ENCODE measurements at regions not wholly inside any gene's neighbourhood (a gene's known extent, or its start where the extent isn't known, plus 50 kb on each side); places are given as distances from the start of the nearest gene placed in this dataset.

DNA sequence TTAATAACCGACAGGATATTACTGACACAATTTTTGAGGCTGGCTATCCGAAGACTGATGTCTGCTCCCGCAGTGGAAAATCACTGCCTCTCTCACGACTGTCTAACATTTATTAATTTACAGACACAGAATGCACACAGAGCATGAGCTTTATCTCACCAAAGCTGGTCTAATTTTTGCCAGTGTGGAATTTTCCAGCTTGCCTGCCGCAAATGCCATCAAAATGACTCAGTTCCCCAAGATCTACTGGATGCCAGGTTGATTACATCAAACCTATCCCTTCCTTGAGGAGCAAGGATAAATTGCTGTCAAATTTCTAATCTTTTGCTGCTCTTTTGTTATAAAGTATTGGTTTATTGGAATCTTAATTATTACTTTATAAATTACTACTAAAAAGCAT lies 1775.1 kb upstream of the PCDH20 start:
- no peak for DNase-seq (ENCODE audit: low read depth)

DNA sequence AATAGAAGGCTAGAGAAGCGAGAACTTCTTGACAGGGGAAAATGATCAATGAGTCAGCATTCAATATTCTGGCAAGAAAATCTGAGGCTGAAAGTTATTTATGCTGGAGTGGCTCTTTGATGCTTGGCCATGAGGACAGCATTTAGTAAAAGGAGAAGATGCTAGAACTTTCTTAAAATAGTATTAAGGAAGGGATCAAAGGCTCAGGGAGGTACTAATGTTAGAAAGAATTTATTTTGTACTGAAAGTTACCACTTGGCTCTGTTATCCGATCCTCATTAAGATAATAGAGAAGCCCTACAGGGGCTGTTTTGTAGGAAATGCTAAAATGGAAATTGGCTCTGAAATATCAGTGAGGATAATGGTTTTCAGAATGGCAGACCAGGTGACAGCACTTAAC lies 1774.6 kb upstream of the PCDH20 start:
- no peak for DNase-seq (ENCODE audit: low read depth)

DNA sequence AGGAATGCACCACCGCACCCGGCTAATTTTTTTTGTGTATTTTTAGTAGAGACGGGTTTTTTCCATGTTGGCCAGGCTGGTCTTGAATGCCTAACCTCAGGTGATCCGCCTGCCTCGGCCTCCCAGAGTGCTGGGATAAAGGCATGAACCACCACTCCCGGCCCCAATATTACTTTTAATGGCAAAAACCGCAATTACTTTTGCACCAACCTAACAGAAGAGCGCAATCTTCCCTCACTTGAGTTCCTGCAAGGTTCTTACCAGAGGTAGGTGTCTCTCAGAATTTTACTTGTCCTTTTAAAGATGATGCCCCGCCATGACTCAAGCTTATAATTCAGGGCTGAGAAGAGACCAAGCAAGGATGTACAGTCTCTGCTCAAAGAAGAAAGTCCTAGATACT lies 1774.1 kb upstream of the PCDH20 start:
- no peak for DNase-seq (ENCODE audit: low read depth)

DNA sequence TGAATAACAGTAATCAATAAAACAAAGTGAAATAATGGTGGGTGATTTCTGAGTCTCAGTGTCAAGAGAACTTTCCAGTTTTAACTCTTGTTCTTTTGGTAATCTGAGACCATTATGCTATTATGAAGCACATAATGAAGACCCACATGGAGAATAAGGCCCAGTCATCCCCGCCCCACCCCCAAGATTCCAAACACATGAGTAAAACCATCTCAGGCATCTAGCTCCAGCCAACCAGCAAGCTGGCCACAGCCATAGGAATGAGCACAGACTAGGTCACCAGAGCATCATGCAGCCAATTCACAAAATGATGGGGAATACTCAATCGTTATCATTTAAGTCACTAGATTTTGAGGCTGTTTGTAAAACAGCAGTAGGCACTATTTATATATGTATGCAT lies 1769.0 kb upstream of the PCDH20 start:
- peak; percentile 1 for DNase-seq (ENCODE audit: low read depth)

DNA sequence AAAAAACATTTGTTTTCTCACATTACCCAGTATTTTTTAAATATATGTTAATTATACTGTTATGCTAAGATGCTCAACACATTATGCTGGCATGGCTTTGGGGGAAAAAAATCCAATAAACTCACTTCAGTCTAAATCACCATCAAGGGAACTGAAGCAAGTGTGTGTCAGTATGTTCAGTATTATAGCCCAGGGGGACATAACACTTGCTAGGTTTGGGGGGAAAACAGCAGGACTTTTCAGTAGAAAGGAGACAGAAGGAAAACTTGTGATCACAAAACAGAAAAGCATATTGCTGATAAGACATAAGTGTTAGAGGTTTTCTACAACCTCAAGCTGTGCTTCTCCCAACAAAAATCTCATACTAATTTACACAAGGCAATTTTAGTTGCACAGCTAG lies 1759.9 kb upstream of the PCDH20 start:
- DNase-seq (ENCODE audit: low read depth) = no peak

DNA sequence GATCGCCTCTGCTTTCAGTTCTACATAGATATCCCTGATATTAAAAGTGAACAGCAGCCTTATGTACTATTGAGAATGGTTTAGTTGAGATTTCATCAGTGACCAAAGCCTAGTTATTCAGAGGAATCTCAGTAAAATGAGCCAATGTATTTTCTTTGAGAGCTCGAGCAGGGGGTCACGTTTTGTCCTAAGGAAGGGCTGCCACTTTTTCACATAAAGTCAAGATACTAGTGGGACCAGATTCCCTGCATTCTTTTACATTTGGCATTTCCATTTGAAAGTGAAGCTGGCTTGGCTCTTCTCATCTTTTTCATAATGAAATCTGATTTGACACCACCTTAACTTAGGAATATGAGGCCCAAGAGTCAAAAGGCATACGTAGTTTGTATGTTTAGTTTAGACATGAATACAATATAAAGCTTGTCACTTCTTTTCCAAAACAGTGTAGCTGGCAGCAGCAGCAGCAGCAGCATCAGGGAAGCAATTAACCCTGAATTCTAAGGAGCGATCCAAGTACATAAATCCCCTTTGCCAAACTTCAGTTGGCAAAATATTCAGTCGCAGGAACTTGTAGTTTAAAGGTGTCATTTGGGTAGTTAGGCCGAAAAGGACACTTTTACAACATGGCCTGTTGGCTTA lies 1752.2 kb upstream of the PCDH20 start:
- no peak for DNase-seq (ENCODE audit: low read depth)

DNA sequence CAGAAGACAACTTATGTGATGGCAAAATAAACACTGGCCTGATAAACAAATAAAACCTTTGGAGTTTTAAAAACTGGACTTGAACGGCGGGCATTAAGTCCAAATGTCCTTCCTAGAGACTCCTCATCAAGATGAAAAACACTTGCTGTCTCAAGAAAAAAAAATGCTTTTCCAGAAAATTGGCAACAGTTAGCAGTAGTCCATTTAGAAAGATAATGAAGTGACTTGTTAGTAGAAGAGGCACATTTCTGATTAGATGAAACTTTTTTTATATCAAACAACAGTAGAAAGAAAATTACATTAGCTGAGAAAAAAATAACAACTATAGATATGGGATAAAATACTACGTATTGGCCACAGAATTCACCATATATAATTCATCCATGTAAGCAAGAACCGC lies 1750.7 kb upstream of the PCDH20 start:
- DNase-seq (ENCODE audit: low read depth) = no peak

DNA sequence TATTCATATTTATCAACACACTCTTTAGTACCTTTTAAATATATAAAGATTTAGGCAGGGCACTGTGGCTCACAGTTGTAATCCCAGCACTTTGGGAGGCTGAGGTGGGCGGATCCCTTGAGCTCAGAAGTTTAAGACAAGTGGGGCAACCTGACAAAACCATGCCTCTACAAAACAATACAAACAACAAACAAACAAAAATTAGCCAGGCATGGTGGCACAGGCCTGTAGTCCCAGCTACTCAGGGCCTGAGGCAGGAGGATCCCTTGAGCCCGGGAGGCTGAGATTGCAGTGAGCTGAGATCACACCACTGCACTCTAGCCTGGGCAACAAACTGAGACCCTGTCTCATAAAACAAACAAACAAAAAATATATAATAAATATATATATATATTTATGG lies 1748.3 kb upstream of the PCDH20 start:
- no peak for DNase-seq (ENCODE audit: low read depth)

DNA sequence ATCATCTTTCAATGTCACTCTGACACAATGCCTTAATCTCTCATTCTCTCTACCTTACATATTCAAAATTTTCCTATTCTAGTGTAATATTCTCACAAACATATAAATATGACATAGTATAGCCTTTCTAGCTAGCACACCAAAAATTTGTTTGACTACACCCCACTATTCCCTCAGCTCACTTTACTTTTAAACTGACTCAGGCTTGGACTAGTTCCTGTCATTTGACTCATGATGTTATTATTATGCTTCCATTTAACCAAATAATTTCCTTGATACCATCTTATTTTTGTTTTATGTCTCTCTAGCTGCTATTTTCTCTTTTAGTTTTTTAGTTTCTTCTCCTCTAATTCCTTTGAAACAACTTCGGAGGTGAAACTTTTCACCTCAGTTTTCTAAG lies 1745.6 kb upstream of the PCDH20 start:
- no peak for DNase-seq (ENCODE audit: low read depth)

DNA sequence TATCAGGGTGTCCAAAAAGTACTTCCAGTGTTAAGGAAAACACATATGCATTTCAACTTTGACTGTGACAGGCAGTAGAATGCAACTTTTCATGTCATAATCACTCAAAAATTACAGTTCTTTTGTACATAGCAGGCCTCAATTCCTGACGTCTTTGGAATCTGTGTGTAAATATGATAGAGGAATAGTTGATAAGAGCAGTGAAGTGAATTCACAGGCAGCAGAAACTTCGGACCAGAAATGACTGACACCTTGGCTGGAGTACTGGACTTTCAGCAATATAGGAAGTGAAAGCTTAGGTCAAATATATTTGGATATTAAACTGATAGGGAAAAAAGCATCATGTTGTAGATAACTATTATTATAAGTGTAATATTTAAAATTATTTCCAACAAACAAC lies 1741.2 kb upstream of the PCDH20 start:
- no peak for DNase-seq (ENCODE audit: low read depth)

DNA sequence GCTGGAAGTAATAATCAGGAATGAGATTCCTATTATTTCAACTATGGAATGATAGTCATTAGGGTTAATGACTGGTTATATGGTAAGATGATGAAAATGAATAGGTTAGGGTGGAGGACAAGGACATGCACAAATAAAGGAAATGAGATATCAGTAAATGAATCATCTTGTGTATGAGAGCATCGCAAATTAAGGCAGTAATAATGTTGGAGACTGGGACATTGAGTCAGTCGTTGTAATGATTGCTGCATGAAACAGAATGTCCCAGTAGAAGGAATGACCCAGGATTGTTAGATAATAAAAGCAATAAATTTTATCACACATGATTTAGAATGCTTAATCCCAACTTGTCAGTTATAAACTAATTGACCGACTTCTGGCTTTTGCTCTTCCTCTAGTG lies 1733.7 kb upstream of the PCDH20 start:
- no peak for DNase-seq (ENCODE audit: low read depth)

DNA sequence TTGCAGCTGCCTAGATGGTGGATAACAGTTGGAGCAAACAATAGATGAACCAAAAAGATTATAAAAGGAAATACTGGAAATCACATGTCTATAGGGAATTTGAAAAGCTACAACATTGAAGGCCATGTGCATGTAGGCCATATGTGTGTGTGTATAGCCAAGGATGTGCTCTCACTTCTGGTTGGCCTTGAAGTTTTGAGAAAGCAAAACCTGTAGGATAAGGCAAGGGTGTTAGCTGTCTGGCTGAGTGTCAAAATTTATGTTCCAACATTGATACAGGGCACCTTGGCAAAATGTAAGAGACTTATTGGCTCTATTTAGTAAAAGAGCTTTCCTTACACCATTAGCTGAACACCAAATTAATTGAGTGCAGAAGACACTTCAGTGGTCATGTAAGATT lies 1723.6 kb upstream of the PCDH20 start:
- DNase-seq (ENCODE audit: low read depth) = no peak

DNA sequence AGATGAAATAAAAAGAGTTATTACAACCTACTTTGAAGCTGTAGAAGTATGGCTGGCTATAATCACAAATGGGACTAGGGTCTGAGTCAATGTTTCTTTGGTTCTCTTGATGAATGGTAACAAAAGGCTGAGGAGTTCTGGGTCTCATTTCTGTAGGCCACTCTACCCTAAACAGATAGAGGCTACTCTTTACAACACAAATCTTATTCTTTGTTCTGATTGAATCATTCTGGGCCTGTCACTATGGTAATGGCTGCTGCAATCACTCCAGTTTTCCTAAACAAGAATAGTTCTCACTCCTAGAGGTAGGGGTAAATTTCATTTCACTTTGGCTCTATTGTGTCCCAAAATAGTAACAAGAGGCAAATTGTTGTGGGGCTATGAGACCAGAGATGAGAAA lies 1714.3 kb upstream of the PCDH20 start:
- no peak for DNase-seq (ENCODE audit: low read depth)

DNA sequence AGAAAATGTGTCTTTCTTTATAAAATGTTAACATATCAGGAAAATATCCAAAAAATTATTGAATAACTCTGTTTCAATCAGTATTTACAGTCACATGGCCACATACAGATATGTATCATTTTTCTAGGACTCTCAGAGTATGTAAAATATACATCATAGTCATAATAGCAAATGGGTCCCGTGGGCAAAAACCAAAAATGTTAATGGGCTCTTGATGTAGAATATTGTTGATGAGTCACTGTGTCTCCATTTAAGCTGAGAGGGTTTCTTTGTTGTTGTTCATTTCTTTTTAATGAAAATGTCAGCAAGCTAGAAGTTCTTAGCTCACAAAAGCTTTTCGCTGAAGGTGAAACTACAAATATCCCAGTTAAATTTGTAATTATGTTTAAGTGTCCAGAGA lies 1713.1 kb upstream of the PCDH20 start:
- DNase-seq (ENCODE audit: low read depth) = no peak

DNA sequence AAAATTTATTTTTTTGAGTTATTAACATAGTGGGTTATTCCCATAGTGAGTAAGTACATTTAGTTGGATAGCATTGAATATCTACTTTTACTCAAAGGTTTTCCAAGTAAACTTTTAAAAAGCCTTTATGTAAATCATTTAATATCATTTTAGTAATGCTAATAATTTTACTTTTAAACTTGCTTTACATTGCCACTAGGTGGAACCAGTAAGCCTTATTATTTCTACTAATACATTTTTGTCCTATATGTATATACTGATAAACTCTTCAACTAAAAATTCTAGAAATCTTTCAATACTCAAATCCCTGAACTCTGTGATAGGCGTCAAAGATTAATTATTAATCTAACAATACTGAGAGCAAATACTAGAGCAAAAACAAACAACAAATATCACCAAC lies 1709.2 kb upstream of the PCDH20 start:
- DNase-seq (ENCODE audit: low read depth) = no peak

DNA sequence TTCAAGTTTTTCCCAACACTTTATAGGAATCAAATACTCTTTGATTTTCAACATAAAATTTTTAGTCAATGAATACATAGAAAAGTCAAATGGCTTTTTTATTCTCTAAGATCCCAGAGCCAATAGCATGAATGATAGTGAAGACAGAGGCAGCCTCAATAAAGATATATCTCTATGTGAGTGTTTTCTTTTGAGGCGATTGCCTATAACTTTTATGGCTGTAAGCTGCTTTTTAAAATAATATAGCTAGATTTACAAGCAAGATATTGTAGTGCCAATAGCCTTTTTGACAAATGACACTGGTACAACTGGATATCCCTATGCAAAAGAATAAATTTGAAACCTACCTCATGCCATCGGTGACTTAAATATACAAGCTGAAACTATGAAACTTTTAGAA lies 1705.2 kb upstream of the PCDH20 start:
- DNase-seq (ENCODE audit: low read depth) = no peak

DNA sequence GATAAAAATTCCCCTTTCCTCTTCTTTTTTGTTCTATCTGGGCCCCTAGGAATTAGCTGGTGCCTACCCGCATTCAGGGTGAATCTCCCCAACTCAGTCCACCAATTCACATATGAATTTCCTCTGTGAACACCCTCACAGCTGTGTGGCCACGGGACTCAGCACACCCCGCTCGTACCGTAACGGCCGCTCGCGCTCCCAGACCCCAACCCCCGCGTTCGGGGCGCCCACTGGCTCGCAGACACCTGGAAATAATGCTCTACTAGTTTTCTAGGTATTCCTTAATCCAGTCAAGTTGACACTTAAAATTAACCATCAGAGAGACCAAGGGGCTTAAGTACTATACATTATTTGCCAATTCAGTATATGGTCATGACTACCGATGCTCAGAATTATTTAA lies 1702.1 kb upstream of the PCDH20 start:
- DNase-seq (ENCODE audit: low read depth) = no peak

DNA sequence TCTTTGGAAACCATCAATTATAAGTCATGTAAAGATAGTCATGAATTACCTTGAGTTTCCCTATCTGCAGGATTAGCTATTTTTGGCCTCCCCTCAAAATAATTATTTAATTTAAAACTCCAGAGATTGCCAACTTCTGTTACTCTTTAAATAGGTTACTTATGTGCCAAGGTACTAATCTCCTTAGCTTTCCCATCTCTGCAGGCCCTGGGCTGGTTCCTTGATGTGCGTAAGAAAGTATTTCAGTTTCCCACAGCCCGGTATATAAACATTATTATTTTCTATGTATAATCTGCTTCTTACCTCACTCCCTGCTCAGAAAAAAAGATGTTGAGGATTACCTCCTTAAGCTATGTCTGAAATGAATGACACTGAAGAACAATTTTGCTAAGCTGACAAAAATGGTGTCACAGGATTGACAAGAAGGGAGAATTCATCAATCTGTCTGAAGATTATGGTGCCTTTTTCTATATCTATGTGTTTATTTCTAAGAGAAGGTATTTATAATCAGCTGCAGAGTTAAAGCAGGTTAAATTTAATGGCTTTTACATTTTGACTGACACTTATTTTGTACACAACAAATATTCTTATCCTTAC lies 1697.2 kb upstream of the PCDH20 start:
- no peak for DNase-seq (ENCODE audit: low read depth)

DNA sequence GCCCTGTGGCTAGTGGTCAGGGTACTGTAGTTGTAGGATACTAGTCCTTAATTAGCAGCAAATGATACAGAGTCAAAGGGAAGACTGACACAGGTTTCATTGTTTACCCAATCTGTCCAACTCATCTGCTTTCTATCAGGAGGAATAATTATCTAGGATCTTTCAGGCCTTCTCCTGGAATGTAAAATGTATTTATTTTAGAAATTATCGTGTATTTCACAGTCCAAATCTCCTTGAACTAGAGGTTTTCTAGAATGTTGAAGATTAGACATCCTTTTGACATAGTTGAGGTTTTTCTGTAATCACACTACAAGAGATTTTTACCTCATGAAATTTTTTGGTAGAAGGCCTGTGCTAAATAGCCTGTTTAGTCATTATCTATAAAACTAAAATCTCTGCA lies 1694.8 kb upstream of the PCDH20 start:
- DNase-seq (ENCODE audit: low read depth) = peak; percentile 2

DNA sequence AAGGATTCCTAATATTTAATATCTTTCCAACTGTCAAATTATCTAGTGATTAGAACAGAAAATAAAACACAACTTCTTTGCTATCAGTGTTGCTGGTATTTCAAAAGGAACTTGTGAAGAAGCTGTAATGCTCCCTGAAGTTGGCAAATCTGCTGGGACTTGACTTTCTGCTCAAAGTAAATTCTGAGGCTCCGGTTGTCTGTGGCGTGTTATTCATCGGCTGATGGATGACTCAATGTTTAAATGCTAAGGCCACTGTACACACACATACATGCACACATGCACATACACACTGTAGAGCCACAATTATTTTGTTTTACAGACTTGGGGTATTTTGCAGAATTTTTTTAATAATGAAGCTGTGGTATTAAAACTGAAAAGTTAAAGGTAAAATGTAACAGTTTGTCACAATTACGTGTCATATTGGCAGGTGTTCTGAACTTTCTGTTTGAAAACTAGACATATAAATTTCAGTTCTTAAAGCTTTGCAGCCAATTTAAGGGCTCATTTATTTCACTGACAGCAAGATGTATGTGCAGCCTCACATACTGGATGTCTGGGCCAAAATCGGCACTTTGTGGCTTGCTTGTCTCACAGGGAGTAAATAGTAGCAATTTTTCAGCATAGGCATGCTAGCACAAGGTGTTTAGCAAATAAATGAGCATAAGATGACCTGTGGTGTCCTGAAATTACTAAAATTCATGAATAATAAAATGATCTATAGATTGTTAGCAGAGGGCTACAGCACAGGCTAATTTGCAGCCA lies 1691.7 kb upstream of the PCDH20 start:
- no peak for DNase-seq (ENCODE audit: low read depth)

DNA sequence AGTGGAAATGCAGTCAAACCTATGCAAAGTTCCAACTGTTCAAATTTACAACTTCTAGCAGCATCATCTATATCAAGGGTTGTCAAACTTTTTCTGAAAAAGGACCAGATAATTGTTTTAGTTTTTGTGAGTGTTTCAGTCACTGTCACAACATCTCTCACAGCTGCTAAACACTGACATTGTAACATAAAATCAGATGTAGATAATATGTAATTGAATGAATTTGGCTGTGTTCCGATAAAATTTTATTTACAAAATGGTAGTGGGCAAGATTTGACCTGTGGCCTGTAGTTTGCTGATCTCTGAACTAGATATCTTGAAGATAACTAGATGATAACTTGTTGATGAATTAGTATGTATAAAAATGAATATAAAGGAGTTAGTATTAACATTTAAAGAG lies 1679.1 kb upstream of the PCDH20 start:
- no peak for DNase-seq (ENCODE audit: low read depth)

DNA sequence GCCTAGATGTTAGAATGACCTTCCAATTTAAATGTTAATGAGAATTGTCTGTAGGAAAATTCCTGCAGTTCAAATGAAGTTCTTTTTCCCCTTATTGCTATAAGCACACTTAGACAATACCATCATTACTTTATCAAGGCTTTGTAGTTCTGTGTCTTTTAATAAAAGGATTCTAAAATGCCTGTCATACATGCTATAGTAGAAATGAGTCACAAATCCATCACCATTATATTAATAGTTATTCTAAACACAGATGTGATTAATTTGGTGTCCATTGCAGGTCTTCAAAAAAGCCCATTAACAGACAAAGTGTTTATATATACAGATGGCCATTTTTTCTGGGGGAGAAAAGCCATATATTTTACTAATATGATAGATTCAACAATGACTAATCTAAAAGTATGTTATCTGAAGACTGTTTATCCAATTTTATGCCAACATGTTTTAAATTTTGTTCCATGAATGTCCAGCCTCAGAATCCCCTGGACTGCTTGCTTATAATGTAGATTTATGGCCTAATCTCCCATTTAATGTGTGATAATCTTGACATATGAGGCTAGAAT lies 1678.3 kb upstream of the PCDH20 start:
- no peak for DNase-seq (ENCODE audit: low read depth)

DNA sequence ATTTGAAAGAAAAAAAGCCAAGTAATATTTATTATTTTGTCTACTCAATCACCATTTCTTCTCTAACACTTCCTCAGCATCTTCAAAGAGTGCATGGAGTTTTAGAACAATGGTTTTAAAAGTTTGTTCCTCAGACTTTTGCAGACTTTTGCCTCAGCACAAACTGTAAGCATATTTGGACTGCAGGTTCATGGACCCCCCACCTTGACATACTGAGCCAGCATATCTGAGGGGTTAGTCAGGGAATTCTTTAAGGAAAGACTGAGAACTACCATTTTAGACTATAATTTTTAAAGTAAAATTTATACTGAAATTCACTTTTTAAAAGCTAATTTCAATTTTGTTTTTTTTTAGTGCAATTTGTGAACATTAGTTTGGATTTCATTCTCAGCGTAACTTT lies 1676.8 kb upstream of the PCDH20 start:
- no peak for DNase-seq (ENCODE audit: low read depth)
